Stimulated activated naive CD8-positive, alpha-beta T cell treated with anti-CD3 and anti-CD28 coated beads, Interleukin-15, amount 100 ng/mL, for 72 hours (primary cell): ENCODE measurements at regions not wholly inside any gene's neighbourhood (a gene's known extent, or its start where the extent isn't known, plus 50 kb on each side); places are given as distances from the start of the nearest gene placed in this dataset.
"Not testable (repeated sequence)": the region's sequence is repeated elsewhere in the genome, so short reads cannot be mapped to it uniquely, and the experiment has no call there.

ENCODE experiments used
- ATAC-seq: fragments of 150-1000 bp; cut with Tn5 transposase; 2 replicates; pipeline ENCODE4 v1.10.0; 2021; ENCODE audit warnings: mild to moderate bottlenecking, moderate library complexity
- DNase-seq, 2 donors: peaks; one replicate each; pipeline ENCODE4 v3.0.0; 2021 to 2022
- H3K27ac Mint-ChIP-seq, 2 donors: one replicate each; pipeline ENCODE4 v1.8.0; 2022; ENCODE audit warnings: mild to moderate bottlenecking in 2 of 2, mixed read lengths in 2 of 2, moderate library complexity in 2 of 2
- H3K27me3 Mint-ChIP-seq: one replicate; pipeline ENCODE4 v1.8.0; 2022; ENCODE audit warnings: mixed read lengths
- H3K4me1 Mint-ChIP-seq: one replicate; pipeline ENCODE4 v1.8.0; 2022; ENCODE audit warnings: mild to moderate bottlenecking, mixed read lengths
- H3K4me3 Mint-ChIP-seq, 2 donors: one replicate each; pipeline ENCODE4 v1.8.0; 2022; ENCODE audit warnings: mild to moderate bottlenecking in 2 of 2, mixed read lengths in 2 of 2, moderate library complexity in 1 of 2
- H3K9me3 Mint-ChIP-seq, 2 donors: one replicate each; pipeline ENCODE4 v1.8.0; 2022; ENCODE audit warnings: mixed read lengths in 2 of 2

GRCh38 chrX:73964579-73964978 is 112.1 kb upstream of the XIST start:
- Mint-ChIP-seq H3K4me1 (peaks cover 11% of the 10 kb centered on the region), H3K27me3 (no peaks in the 10 kb centered on the region), H3K27ac (no peak overlapping the region), H3K9me3 (no peaks in the 10 kb centered on the region), H3K4me3 (no peak overlapping the region)
- DNase-seq: no peak
- no peak for ATAC-seq

GRCh38 chrX:73963682-73964081 is 111.2 kb upstream of the XIST start:
- H3K9me3 Mint-ChIP-seq: no peaks in the 10 kb centered on the region
- DNase-seq (no peak), ATAC-seq (no peak)
- H3K27me3 Mint-ChIP-seq: no peaks in the 10 kb centered on the region
- H3K4me1 Mint-ChIP-seq: peaks cover 14% of the 10 kb centered on the region
- no peak overlapping the region for H3K4me3 Mint-ChIP-seq
- no peak overlapping the region for H3K27ac Mint-ChIP-seq

GRCh38 chrX:73962948-73963347 is 110.4 kb upstream of the XIST start:
- DNase-seq (no peak), ATAC-seq (no peak)
- Mint-ChIP-seq H3K27me3 (no peaks in the 10 kb centered on the region), H3K4me3 (no peak overlapping the region), H3K4me1 (peaks cover 14% of the 10 kb centered on the region), H3K27ac (peak overlapping the region in 1 of 2 donors; percentile 34), H3K9me3 (no peaks in the 10 kb centered on the region)

- peaks cover 19% of the 10 kb centered on the region for H3K4me1 Mint-ChIP-seq
- not testable (repeated sequence) for H3K4me3 Mint-ChIP-seq, DNase-seq, H3K27ac Mint-ChIP-seq, H3K27me3 Mint-ChIP-seq, ATAC-seq, H3K9me3 Mint-ChIP-seq
These were observed 109.4 kb upstream of the XIST start for GRCh38 chrX:73961867-73962266.

GRCh38 chrX:73944563-73944908 is 92.0 kb upstream of the XIST start:
- peaks cover 5% of the 10 kb centered on the region for H3K4me1 Mint-ChIP-seq
- peak overlapping the region; percentile 82 to 97 for H3K27ac Mint-ChIP-seq
- no peaks in the 10 kb centered on the region for H3K27me3 Mint-ChIP-seq
- no peak for DNase-seq
- ATAC-seq: no peak
- H3K9me3 Mint-ChIP-seq: no peaks in the 10 kb centered on the region
- H3K4me3 Mint-ChIP-seq: peak overlapping the region; percentile 81 to 82

GRCh38 chrX:73943693-73944562 is 91.4 kb upstream of the XIST start:
- H3K27ac Mint-ChIP-seq: peak overlapping the region; percentile 82 to 97
- no peaks in the 10 kb centered on the region for H3K9me3 Mint-ChIP-seq
- no peaks in the 10 kb centered on the region for H3K27me3 Mint-ChIP-seq
- H3K4me1 Mint-ChIP-seq: peaks cover 5% of the 10 kb centered on the region
- ATAC-seq (peak; percentile 100), DNase-seq (peak; percentile 79 to 87)
- H3K4me3 Mint-ChIP-seq: peak overlapping the region; percentile 81 to 82

- Mint-ChIP-seq H3K4me1 (no peaks in the 10 kb centered on the region), H3K27me3 (no peaks in the 10 kb centered on the region), H3K9me3 (no peaks in the 10 kb centered on the region), H3K27ac (no peak overlapping the region), H3K4me3 (no peak overlapping the region)
- DNase-seq: no peak
- ATAC-seq: no peak
These were observed 88.5 kb upstream of the XIST start for GRCh38 chrX:73940893-73941470.

- DNase-seq: not testable (repeated sequence)
These were observed 85.3 kb upstream of the XIST start for GRCh38 chrX:73937843-73938242.

GRCh38 chrX:73932522-73932921 is 80.0 kb upstream of the XIST start:
- no peak overlapping the region for H3K4me3 Mint-ChIP-seq
- ATAC-seq: no peak
- no peaks in the 10 kb centered on the region for H3K27me3 Mint-ChIP-seq
- no peaks in the 10 kb centered on the region for H3K4me1 Mint-ChIP-seq
- DNase-seq: no peak
- H3K9me3 Mint-ChIP-seq: no peaks in the 10 kb centered on the region
- no peak overlapping the region for H3K27ac Mint-ChIP-seq

More at GRCh38 chrX:73937843-73938242, 85.3 kb upstream of the XIST start:
- H3K27ac Mint-ChIP-seq, H3K4me3 Mint-ChIP-seq, H3K27me3 Mint-ChIP-seq, H3K9me3 Mint-ChIP-seq, ATAC-seq, H3K4me1 Mint-ChIP-seq: not testable (repeated sequence)

GRCh38 chrX:73930300-73930699 is 77.8 kb upstream of the XIST start:
- H3K9me3 Mint-ChIP-seq: no peaks in the 10 kb centered on the region
- DNase-seq: no peak
- H3K4me3 Mint-ChIP-seq: no peak overlapping the region
- no peak overlapping the region for H3K27ac Mint-ChIP-seq
- no peaks in the 10 kb centered on the region for H3K4me1 Mint-ChIP-seq
- no peak for ATAC-seq
- H3K27me3 Mint-ChIP-seq: no peaks in the 10 kb centered on the region

GRCh38 chrX:73922856-73923455 is 70.4 kb upstream of the XIST start:
- no peaks in the 10 kb centered on the region for H3K4me1 Mint-ChIP-seq
- no peak overlapping the region for H3K4me3 Mint-ChIP-seq
- DNase-seq (no peak), ATAC-seq (no peak)
- no peak overlapping the region for H3K27ac Mint-ChIP-seq
- no peaks in the 10 kb centered on the region for H3K9me3 Mint-ChIP-seq
- no peaks in the 10 kb centered on the region for H3K27me3 Mint-ChIP-seq

GRCh38 chrX:73916931-73917667 is 64.6 kb upstream of the XIST start:
- Mint-ChIP-seq H3K4me1 (no peaks in the 10 kb centered on the region), H3K27me3 (no peaks in the 10 kb centered on the region), H3K4me3 (no peak overlapping the region), H3K27ac (no peak overlapping the region), H3K9me3 (no peaks in the 10 kb centered on the region)
- ATAC-seq (no peak), DNase-seq (no peak)

- no peak overlapping the region for H3K4me3 Mint-ChIP-seq
- H3K4me1 Mint-ChIP-seq: no peaks in the 10 kb centered on the region
- no peak overlapping the region for H3K27ac Mint-ChIP-seq
- no peaks in the 10 kb centered on the region for H3K27me3 Mint-ChIP-seq
- H3K9me3 Mint-ChIP-seq: no peaks in the 10 kb centered on the region
- ATAC-seq (no peak), DNase-seq (no peak)
These were observed 64.0 kb upstream of the XIST start for GRCh38 chrX:73916489-73916888.

GRCh38 chrX:73914792-73915191 is 62.3 kb upstream of the XIST start:
- not testable (repeated sequence) for H3K4me3 Mint-ChIP-seq, H3K27ac Mint-ChIP-seq

GRCh38 chrX:73913580-73913979 is 61.1 kb upstream of the XIST start:
- ATAC-seq (no peak), DNase-seq (no peak)
- Mint-ChIP-seq H3K27ac (no peak overlapping the region), H3K27me3 (no peaks in the 10 kb centered on the region), H3K4me1 (no peaks in the 10 kb centered on the region), H3K4me3 (no peak overlapping the region), H3K9me3 (no peaks in the 10 kb centered on the region)

More at GRCh38 chrX:73914792-73915191, 62.3 kb upstream of the XIST start:
- not testable (repeated sequence) for H3K27me3 Mint-ChIP-seq, ATAC-seq, H3K9me3 Mint-ChIP-seq, H3K4me1 Mint-ChIP-seq, DNase-seq

- not testable (repeated sequence) for DNase-seq, H3K9me3 Mint-ChIP-seq, H3K27me3 Mint-ChIP-seq, H3K4me3 Mint-ChIP-seq, ATAC-seq, H3K27ac Mint-ChIP-seq, H3K4me1 Mint-ChIP-seq
These were observed 59.4 kb upstream of the XIST start for GRCh38 chrX:73911946-73912345.
